ENCODE measurements at regions not wholly inside any gene's neighbourhood (a gene's known extent, or its start where the extent isn't known, plus 50 kb on each side); places are given as distances from the start of the nearest gene placed in this dataset.

- Histone ChIP-seq H3K9me3 (replicated peaks; ENCODE audit: control insufficient read depth, insufficient read depth, low read depth, low read length) (no peaks in the 10 kb centered on the region), H3K27ac (ENCODE audit: extremely low read depth, low read depth, low read length) (no peak overlapping the region), H3K36me3 (ENCODE audit: control insufficient read depth, insufficient read depth, low read length) (no peaks in the 10 kb centered on the region), H3K4me3 (no peak overlapping the region), H2AFZ (ENCODE audit: low read depth, low read length) (no peak overlapping the region), H3K9me1 (ENCODE audit: control insufficient read depth, insufficient read depth, low read length) (no peaks in the 10 kb centered on the region), H3K9ac (ENCODE audit: insufficient read depth in 1 of 2, low read depth in 2 of 2, low read length in 2 of 2) (no peak overlapping the region), H4K20me1 (replicated peaks; ENCODE audit: control insufficient read depth, insufficient read depth, low read length) (no peaks in the 10 kb centered on the region), H3K27me3 (ENCODE audit: control insufficient read depth in 2 of 2, insufficient read depth in 2 of 2, low read length in 2 of 2) (peaks cover 0 to 4% of the 10 kb centered on the region in 2 experiments; a peak in 1 of 5 replicates), H3K4me1 (replicated peaks in 1 of 2; ENCODE audit: control insufficient read depth in 2 of 2, insufficient read depth in 2 of 2, low read length in 2 of 2) (no peaks in the 10 kb centered on the region), H3K4me2 (ENCODE audit: insufficient read depth, low read length) (no peak overlapping the region), H3K79me2 (ENCODE audit: control insufficient read depth, insufficient read depth, low read length) (no peaks in the 10 kb centered on the region)
- no peak for FAIRE-seq
- CTCF ChIA-PET (ENCODE audit: low intra/inter-chr PET ratio), result no interaction called here
- TF ChIP-seq ZBTB43 (CRISPR knock-in tag; IDR thresholded peaks at IDR 0.05), result no peak
- no peak for TF ChIP-seq BCLAF1 (IDR thresholded peaks at IDR 0.05; ENCODE audit: borderline replicate concordance in 1 of 2, control insufficient read depth in 1 of 2, low read depth in 2 of 2, low read length in 1 of 2)
- no peak for TF ChIP-seq SRSF1 (IDR thresholded peaks at IDR 0.05; ENCODE audit: low read depth, low read length)
- TF ChIP-seq ZNF140 (CRISPR knock-in tag; IDR thresholded peaks at IDR 0.05), result no peak
- no peak for TF ChIP-seq MBD2 (IDR thresholded peaks at IDR 0.05; ENCODE audit: borderline replicate concordance, low read depth)
- TF ChIP-seq CEBPB (tag; IDR thresholded peaks at IDR 0.05), result no peak
- no peak for TF ChIP-seq SNAPC5 (CRISPR knock-in tag; IDR thresholded peaks at IDR 0.05)
- no peak for TF ChIP-seq ZFP30 (CRISPR knock-in tag; IDR thresholded peaks at IDR 0.05; ENCODE audit: borderline replicate concordance)
- TF ChIP-seq SETDB1 (IDR thresholded peaks at IDR 0.05; ENCODE audit: low read length), result no peak
- TF ChIP-seq ZNF778 (CRISPR knock-in tag; IDR thresholded peaks at IDR 0.05), result no peak
- no peak for TF ChIP-seq TAF7 (tag; IDR thresholded peaks at IDR 0.05)
- no peak for TF ChIP-seq KDM5B (IDR thresholded peaks at IDR 0.05; ENCODE audit: insufficient replicate concordance, low read depth, low read length)
- TF ChIP-seq ATF3 (IDR thresholded peaks at IDR 0.05), result no peak
- TF ChIP-seq ATF3 (CRISPR knock-in tag; conservative IDR thresholded peaks at IDR 0.05), result no peak
- TF ChIP-seq ZNF280B (CRISPR knock-in tag; IDR thresholded peaks at IDR 0.05), result no peak
- TF ChIP-seq ZNF143 (CRISPR knock-in tag; IDR thresholded peaks at IDR 0.05), result no peak
- no peak for ATAC-seq
- no TSS peak for BruUV-seq (replicated peaks)
- intact Hi-C loops (cut with micrococcal nuclease), result no loop called here
- DNase-seq (ENCODE audit: extremely low read depth in 1 of 4, low spot score in 3 of 4), result no peak
- POLR2A ChIA-PET, result no interaction called here
- 0% methylated on average over 2 of the region's 2 CpGs for WGBS (ENCODE audit: insufficient coverage, low coverage, missing lambda C conversion rate)
- in situ Hi-C loops (cut with MboI), result loop anchor here (25.0 kb wide), 2 partner anchors 1140 to 1290 kb away; no protein-coding TSS in a partner anchor
These were observed 403.6 kb upstream of the SGCG start for GRCh38 chr13:22777207-22777606.
